Lung microvascular endothelial cell (primary cell): ENCODE measurements at regions not wholly inside any gene's neighbourhood (a gene's known extent, or its start where the extent isn't known, plus 50 kb on each side); places are given as distances from the start of the nearest gene placed in this dataset.
A peak's percentile ranks its signal among the peaks of the same experiment; 100 is the strongest.

ENCODE experiments used
- DNase-seq, 2 donors: peaks; one replicate each; pipeline versions ENCODE4 v3.0.0 to v3.0.0-alpha.2; 2010; ENCODE audit warnings: low read depth in 2 of 2

- DNase-seq = no peak
These were observed 55.5 kb upstream of the ST6GAL2 start for GRCh38 chr2:106941372-106941993.

GRCh38 chr2:106943468-106944200 is 57.7 kb upstream of the ST6GAL2 start:
- DNase-seq = no peak

GRCh38 chr2:106944215-106944614 is 58.2 kb upstream of the ST6GAL2 start:
- DNase-seq = no peak

GRCh38 chr2:106948540-106948939 is 62.6 kb upstream of the ST6GAL2 start:
- no peak for DNase-seq

GRCh38 chr2:106953236-106953635 is 67.3 kb upstream of the ST6GAL2 start:
- no peak for DNase-seq

- DNase-seq = no peak
These were observed 67.8 kb upstream of the ST6GAL2 start for GRCh38 chr2:106953779-106954178.

GRCh38 chr2:106954304-106954703 is 68.3 kb upstream of the ST6GAL2 start:
- no peak for DNase-seq

GRCh38 chr2:106956416-106956815 is 70.4 kb upstream of the ST6GAL2 start:
- no peak for DNase-seq

- DNase-seq = peak in 1 of 2 donors; percentile 9
These were observed 70.9 kb upstream of the ST6GAL2 start for GRCh38 chr2:106956879-106957278.

- DNase-seq = no peak
These were observed 74.2 kb upstream of the ST6GAL2 start for GRCh38 chr2:106959975-106960682.

GRCh38 chr2:106960683-106961161 is 74.8 kb upstream of the ST6GAL2 start:
- DNase-seq = no peak

GRCh38 chr2:106961328-106961727 is 75.4 kb upstream of the ST6GAL2 start:
- DNase-seq = no peak

GRCh38 chr2:106963156-106963555 is 77.2 kb upstream of the ST6GAL2 start:
- no peak for DNase-seq

GRCh38 chr2:106963893-106964292 is 77.9 kb upstream of the ST6GAL2 start:
- no peak for DNase-seq

GRCh38 chr2:106965611-106966010 is 79.6 kb upstream of the ST6GAL2 start:
- no peak for DNase-seq

- DNase-seq = no peak
These were observed 83.8 kb upstream of the ST6GAL2 start for GRCh38 chr2:106969777-106970176.

GRCh38 chr2:106970471-106971261 is 84.7 kb upstream of the ST6GAL2 start:
- no peak for DNase-seq

GRCh38 chr2:106972782-106973181 is 86.8 kb upstream of the ST6GAL2 start:
- DNase-seq = no peak

- no peak for DNase-seq
These were observed 88.9 kb upstream of the ST6GAL2 start for GRCh38 chr2:106974891-106975290.

- no peak for DNase-seq
These were observed 89.7 kb upstream of the ST6GAL2 start for GRCh38 chr2:106975641-106976040.

- no peak for DNase-seq
These were observed 90.6 kb upstream of the ST6GAL2 start for GRCh38 chr2:106976548-106976947.

- no peak for DNase-seq
These were observed 91.8 kb upstream of the ST6GAL2 start for GRCh38 chr2:106977717-106978116.
